ENCODE measurements at regions not wholly inside any gene's neighbourhood (a gene's known extent, or its start where the extent isn't known, plus 50 kb on each side); places are given as distances from the start of the nearest gene placed in this dataset.
"Not testable (repeated sequence)": the region's sequence is repeated elsewhere in the genome, so short reads cannot be mapped to it uniquely, and the experiment has no call there.

GRCh38 chr1:239112101-239112935, 274.1 kb upstream of the CHRM3 start:
- TF ChIP-seq CTCF (IDR thresholded peaks at IDR 0.05; ENCODE audit: borderline replicate concordance, insufficient read depth, low read depth, low read length) = no peak
- no peak overlapping the region for H3K4me3 ChIP-seq (ENCODE audit: low read depth, low read length)

DNA sequence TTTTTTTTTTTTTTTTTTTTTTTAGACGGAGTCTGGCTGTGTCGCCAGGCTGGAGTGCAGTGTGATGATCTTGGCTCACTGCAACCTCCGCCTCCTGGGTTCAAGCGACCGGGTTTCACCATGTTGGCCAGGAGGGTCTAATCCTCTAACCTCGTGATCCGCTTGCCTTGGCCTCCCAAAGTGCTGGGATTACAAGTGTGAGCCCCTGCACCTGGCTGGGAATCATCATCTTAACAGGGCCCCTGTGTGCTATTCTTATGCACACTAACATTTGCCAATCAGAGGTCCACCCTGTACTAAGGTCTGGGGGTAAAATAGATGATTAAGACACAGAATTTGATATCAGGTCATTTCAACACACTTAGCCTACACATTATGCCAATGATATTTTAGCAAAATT, 278.7 kb upstream of the CHRM3 start:
- H3K4me3 ChIP-seq (ENCODE audit: low read depth, low read length) = no peak overlapping the region
- no peak for TF ChIP-seq CTCF (IDR thresholded peaks at IDR 0.05; ENCODE audit: borderline replicate concordance, insufficient read depth, low read depth, low read length)

DNA sequence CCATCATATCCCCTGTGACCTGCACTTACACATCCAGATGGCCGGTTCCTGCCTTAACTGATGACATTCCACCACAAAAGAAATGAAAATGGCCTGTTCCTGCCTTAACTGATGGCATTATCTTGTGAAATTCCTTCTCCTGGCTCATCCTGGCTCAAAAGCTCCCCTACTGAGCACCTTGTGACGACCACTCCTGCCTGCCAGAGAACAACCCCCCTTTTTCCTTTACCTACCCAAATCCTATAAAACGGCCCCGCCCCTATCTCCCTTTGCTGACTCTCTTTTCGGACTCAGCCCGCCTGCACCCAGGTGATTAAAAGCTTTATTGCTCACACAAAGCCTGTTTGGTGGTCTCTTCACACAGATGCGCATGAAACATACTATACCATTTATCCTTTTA, 279.7 kb upstream of the CHRM3 start:
- H3K4me3 ChIP-seq (ENCODE audit: low read depth, low read length) = not testable (repeated sequence)

DNA sequence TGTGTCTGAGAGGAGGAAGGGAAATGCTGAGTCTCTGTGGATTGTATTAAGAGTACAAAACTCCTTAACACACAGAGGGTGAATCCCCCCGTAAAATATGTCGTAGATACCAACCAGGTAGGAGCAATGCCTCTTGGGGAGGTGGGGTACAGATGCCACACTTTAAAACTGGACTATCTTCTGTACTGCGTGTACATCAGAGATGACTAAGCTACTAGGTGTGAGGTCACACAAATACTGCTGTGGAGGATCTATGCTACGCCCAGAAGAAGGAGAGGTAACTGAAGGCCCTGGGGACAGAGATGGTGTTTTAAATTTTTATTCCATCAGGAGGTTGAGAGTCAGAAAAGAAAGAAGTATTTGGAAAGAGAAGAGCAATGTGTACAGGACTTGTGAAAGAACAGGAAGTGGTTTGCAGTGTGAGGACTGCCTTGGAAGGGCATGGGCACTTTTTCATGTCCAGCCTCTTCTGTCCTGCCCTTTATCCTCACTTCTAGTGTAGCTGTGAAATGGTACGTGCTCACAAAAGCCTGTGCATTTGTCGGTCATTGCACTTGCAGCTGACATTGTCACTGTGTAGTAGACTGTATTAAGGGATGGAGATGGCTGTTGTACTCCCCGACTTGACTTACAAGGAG, 287.8 kb upstream of the CHRM3 start:
- no peak for TF ChIP-seq CTCF (IDR thresholded peaks at IDR 0.05; ENCODE audit: borderline replicate concordance, insufficient read depth, low read depth, low read length)
- no peak overlapping the region for H3K4me3 ChIP-seq (ENCODE audit: low read depth, low read length)

- no peak overlapping the region for H3K4me3 ChIP-seq (ENCODE audit: low read depth, low read length)
- no peak for TF ChIP-seq CTCF (IDR thresholded peaks at IDR 0.05; ENCODE audit: borderline replicate concordance, insufficient read depth, low read depth, low read length)
These were observed 294.8 kb upstream of the CHRM3 start for GRCh38 chr1:239091537-239091936.

GRCh38 chr1:239084459-239085080, 301.8 kb upstream of the CHRM3 start:
- TF ChIP-seq CTCF (IDR thresholded peaks at IDR 0.05; ENCODE audit: borderline replicate concordance, insufficient read depth, low read depth, low read length) = no peak
- H3K4me3 ChIP-seq (ENCODE audit: low read depth, low read length) = no peak overlapping the region

GRCh38 chr1:239081947-239082346, 304.4 kb upstream of the CHRM3 start:
- H3K4me3 ChIP-seq (ENCODE audit: low read depth, low read length) = not testable (repeated sequence)

DNA sequence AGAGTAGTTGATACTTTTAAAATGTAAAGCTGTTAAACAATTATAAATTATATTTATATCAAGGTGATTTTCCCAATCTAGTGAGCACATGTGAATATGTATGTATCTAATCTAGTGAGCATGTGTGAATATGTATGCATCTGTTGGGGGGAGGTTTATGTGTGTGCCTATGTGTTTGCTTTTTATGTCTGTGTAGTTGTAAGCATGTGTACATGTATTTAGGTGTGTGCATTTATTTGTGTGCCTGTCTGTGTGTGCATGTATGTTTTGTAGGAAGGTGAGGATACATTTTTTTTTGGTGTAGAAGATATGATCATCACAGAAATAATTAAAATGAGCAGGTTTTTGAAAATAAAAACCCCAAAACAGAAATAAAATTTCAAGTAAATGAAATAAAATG, 318.9 kb upstream of the CHRM3 start:
- no peak for TF ChIP-seq CTCF (IDR thresholded peaks at IDR 0.05; ENCODE audit: borderline replicate concordance, insufficient read depth, low read depth, low read length)
- no peak overlapping the region for H3K4me3 ChIP-seq (ENCODE audit: low read depth, low read length)

Measured in GM12875 (cell line).